Colonic mucosa (tissue), 4 donors: ENCODE measurements at regions not wholly inside any gene's neighbourhood (a gene's known extent, or its start where the extent isn't known, plus 50 kb on each side); places are given as distances from the start of the nearest gene placed in this dataset.

Experiments
- DNase-seq: peaks from one replicate; pipeline ENCODE4 v3.0.0-alpha.2; 2020
- H3K27ac ChIP-seq: fragments of 200-600 bp; one replicate; pipeline ENCODE4 v1.8.0; 2021
- H3K27me3 ChIP-seq: fragments of 200-600 bp; one replicate; pipeline ENCODE4 v1.8.0; 2021
- H3K36me3 ChIP-seq: fragments of 200-600 bp; one replicate; pipeline ENCODE4 v1.8.0; 2021
- H3K4me1 ChIP-seq: fragments of 200-600 bp; one replicate; pipeline ENCODE4 v1.8.0; 2021; ENCODE audit warnings: mild to moderate bottlenecking
- H3K4me3 ChIP-seq: fragments of 200-600 bp; one replicate; pipeline ENCODE4 v1.8.0; 2021
- H3K9ac ChIP-seq, 2 donors: one replicate each; pipeline ENCODE4 v1.7.0; 2013; ENCODE audit warnings: control low read depth in 2 of 2, low read depth in 2 of 2, low read length in 2 of 2
- H3K9me3 ChIP-seq: fragments of 200-600 bp; one replicate; pipeline ENCODE4 v1.8.0; 2021
- CTCF ChIP-seq: fragments of 200-600 bp; IDR thresholded peaks from one replicate; pipeline ENCODE4 v1.8.0; 2022; ENCODE audit warnings: antibody characterized with exemption, mild to moderate bottlenecking
- intact Hi-C: fragments of 100-400 bp; cut with DNase I; formaldehyde crosslinking; loops from one replicate; pipeline ENCODE4 v1.14.1; 2022
- donor health status: healthy.
- donor health status: DM: no; HTN: no; CAD: no.
- donor health status: DM: no; HTN: no; CAD: no.

- H3K4me1 ChIP-seq: no peaks in the 10 kb centered on the region
- no peaks in the 10 kb centered on the region for H3K36me3 ChIP-seq
- H3K9me3 ChIP-seq: no peaks in the 10 kb centered on the region
- H3K4me3 ChIP-seq: no peak overlapping the region
- H3K27ac ChIP-seq: no peak overlapping the region
- peak; percentile 32 for DNase-seq
- H3K27me3 ChIP-seq: no peaks in the 10 kb centered on the region
- no peak for TF ChIP-seq CTCF
- intact Hi-C loops: loop anchor here (5.0 kb wide), 2 partner anchors 183 to 303 kb away; no protein-coding TSS in a partner anchor
- H3K9ac ChIP-seq: no peak overlapping the region
Observed at GRCh38 chr1:17919525-17920439, 164.6 kb downstream of the ACTL8 start.

- H3K4me3 ChIP-seq: no peak overlapping the region
- no peaks in the 10 kb centered on the region for H3K27me3 ChIP-seq
- H3K4me1 ChIP-seq: no peaks in the 10 kb centered on the region
- TF ChIP-seq CTCF: no peak
- no peak overlapping the region for H3K9ac ChIP-seq
- intact Hi-C loops: loop anchor here (5.0 kb wide), 2 partner anchors 181 to 301 kb away; no protein-coding TSS in a partner anchor
- no peak for DNase-seq
- no peak overlapping the region for H3K27ac ChIP-seq
- no peaks in the 10 kb centered on the region for H3K9me3 ChIP-seq
- H3K36me3 ChIP-seq: no peaks in the 10 kb centered on the region
Observed at GRCh38 chr1:17920881-17921640, 165.9 kb downstream of the ACTL8 start.

- H3K4me1 ChIP-seq: no peaks in the 10 kb centered on the region
- no peaks in the 10 kb centered on the region for H3K9me3 ChIP-seq
- no peak overlapping the region for H3K27ac ChIP-seq
- intact Hi-C loops: loop anchor here (5.0 kb wide), 2 partner anchors 179 to 299 kb away; no protein-coding TSS in a partner anchor
- TF ChIP-seq CTCF: peak; percentile 45
- no peak overlapping the region for H3K4me3 ChIP-seq
- H3K27me3 ChIP-seq: no peaks in the 10 kb centered on the region
- no peaks in the 10 kb centered on the region for H3K36me3 ChIP-seq
- H3K9ac ChIP-seq: no peak overlapping the region
- peak; percentile 58 for DNase-seq
Observed at GRCh38 chr1:17922833-17923232, 167.7 kb downstream of the ACTL8 start.

- Histone ChIP-seq H3K27ac (no peak overlapping the region), H3K4me1 (no peaks in the 10 kb centered on the region), H3K4me3 (no peak overlapping the region), H3K9ac (no peak overlapping the region), H3K36me3 (no peaks in the 10 kb centered on the region), H3K9me3 (no peaks in the 10 kb centered on the region), H3K27me3 (no peaks in the 10 kb centered on the region)
- no peak for TF ChIP-seq CTCF
- DNase-seq: no peak
- intact Hi-C loops: loop anchor here (5.0 kb wide), 2 partner anchors 179 to 299 kb away; no protein-coding TSS in a partner anchor
Observed at GRCh38 chr1:17923666-17924065, 168.5 kb downstream of the ACTL8 start.

- Histone ChIP-seq H3K36me3 (no peaks in the 10 kb centered on the region), H3K4me1 (no peaks in the 10 kb centered on the region), H3K27me3 (no peaks in the 10 kb centered on the region), H3K9me3 (no peaks in the 10 kb centered on the region), H3K27ac (no peak overlapping the region), H3K4me3 (no peak overlapping the region), H3K9ac (no peak overlapping the region)
- DNase-seq: no peak
- no peak for TF ChIP-seq CTCF
- intact Hi-C loops: loop anchor here (5.0 kb wide), 2 partner anchors 178 to 298 kb away; no protein-coding TSS in a partner anchor
Observed at GRCh38 chr1:17924578-17924977, 169.4 kb downstream of the ACTL8 start.
